ENCODE measurements at regions not wholly inside any gene's neighbourhood (a gene's known extent, or its start where the extent isn't known, plus 50 kb on each side); places are given as distances from the start of the nearest gene placed in this dataset.

- Histone ChIP-seq H3K9ac (ENCODE audit: low read depth in 1 of 2, low read length in 2 of 2) (no peak overlapping the region), H3K27ac (ENCODE audit: low read depth in 1 of 2, low read length in 2 of 2) (no peak overlapping the region), H3K36me3 (ENCODE audit: control insufficient read depth in 4 of 4, insufficient read depth in 3 of 4, low read depth in 1 of 4, low read length in 3 of 4) (no peaks in the 10 kb centered on the region), H3K4me1 (ENCODE audit: control insufficient read depth in 4 of 4, insufficient read depth in 4 of 4, low read length in 3 of 4) (no peaks in the 10 kb centered on the region), H3K4me3 (ENCODE audit: low read depth in 1 of 3, low read length in 3 of 3) (no peak overlapping the region), H3K27me3 (ENCODE audit: control insufficient read depth in 4 of 4, insufficient read depth in 4 of 4, low read length in 3 of 4) (peaks cover 0 to 2% (median 0%) of the 10 kb centered on the region in 4 donors), H3K9me3 (ENCODE audit: control insufficient read depth in 4 of 4, low read length in 3 of 4) (no peaks in the 10 kb centered on the region)
- DNase-seq (ENCODE audit: low spot score), result no peak
- 71% methylated on average over 5 of the region's 5 CpGs for WGBS
- no peak for TF ChIP-seq CTCF (IDR thresholded peaks at IDR 0.05; ENCODE audit: low read depth, low read length, missing input control)
- no peak for TF ChIP-seq MAX (IDR thresholded peaks at IDR 0.05)
- TF ChIP-seq HNF4G (IDR thresholded peaks at IDR 0.05), result no peak
- no peak for TF ChIP-seq SP1 (IDR thresholded peaks at IDR 0.05)
- TF ChIP-seq TAF1 (conservative IDR thresholded peaks at IDR 0.05), result no peak
- TF ChIP-seq RXRA (IDR thresholded peaks at IDR 0.05), result no peak
- no peak for TF ChIP-seq NR2F2 (IDR thresholded peaks at IDR 0.05)
- no peak for TF ChIP-seq ATF3 (IDR thresholded peaks at IDR 0.05)
- TF ChIP-seq JUND (IDR thresholded peaks at IDR 0.05), result no peak
- TF ChIP-seq FOXA2 (IDR thresholded peaks at IDR 0.05), result no peak
- TF ChIP-seq ZBTB33 (IDR thresholded peaks at IDR 0.05), result no peak
- no peak for TF ChIP-seq RAD21 (IDR thresholded peaks at IDR 0.05)
- no peak for TF ChIP-seq HNF4A (conservative IDR thresholded peaks at IDR 0.05)
Measured at GRCh38 chr6:21908161-21908848, 314.8 kb downstream of the SOX4 start.

GRCh38 chr6:21909321-21909720 lies 315.8 kb downstream of the SOX4 start:
- Histone ChIP-seq H3K4me3 (ENCODE audit: low read depth in 1 of 3, low read length in 3 of 3) (no peak overlapping the region), H3K27ac (ENCODE audit: low read depth in 1 of 2, low read length in 2 of 2) (no peak overlapping the region), H3K9ac (ENCODE audit: low read depth in 1 of 2, low read length in 2 of 2) (no peak overlapping the region), H3K4me1 (ENCODE audit: control insufficient read depth in 4 of 4, insufficient read depth in 4 of 4, low read length in 3 of 4) (no peaks in the 10 kb centered on the region), H3K9me3 (ENCODE audit: control insufficient read depth in 4 of 4, low read length in 3 of 4) (no peaks in the 10 kb centered on the region), H3K27me3 (ENCODE audit: control insufficient read depth in 4 of 4, insufficient read depth in 4 of 4, low read length in 3 of 4) (peaks cover 0 to 2% (median 0%) of the 10 kb centered on the region in 4 donors), H3K36me3 (ENCODE audit: control insufficient read depth in 4 of 4, insufficient read depth in 3 of 4, low read depth in 1 of 4, low read length in 3 of 4) (no peaks in the 10 kb centered on the region)
- TF ChIP-seq ZBTB33 (IDR thresholded peaks at IDR 0.05) (no peak), RXRA (IDR thresholded peaks at IDR 0.05) (no peak), GABPA (IDR thresholded peaks at IDR 0.05 in 1 of 2, conservative IDR thresholded peaks at IDR 0.05 in 1 of 2) (no peak), HNF4G (IDR thresholded peaks at IDR 0.05) (no peak), RAD21 (IDR thresholded peaks at IDR 0.05) (no peak), NR2F2 (IDR thresholded peaks at IDR 0.05) (no peak), ATF3 (IDR thresholded peaks at IDR 0.05) (no peak), EGR1 (IDR thresholded peaks at IDR 0.05; ENCODE audit: low read depth in 2 of 2) (no peak), YY1 (IDR thresholded peaks at IDR 0.05) (no peak), FOXA2 (IDR thresholded peaks at IDR 0.05) (no peak), REST (IDR thresholded peaks at IDR 0.05) (no peak), FOXA1 (IDR thresholded peaks at IDR 0.05) (no peak), SP1 (IDR thresholded peaks at IDR 0.05) (no peak)
- DNase-seq (ENCODE audit: low spot score), result no peak
- 85% methylated on average over 4 of the region's 4 CpGs for WGBS
